ENCODE measurements at regions not wholly inside any gene's neighbourhood (a gene's known extent, or its start where the extent isn't known, plus 50 kb on each side); places are given as distances from the start of the nearest gene placed in this dataset.

GRCh38 chr9:84419031-84419602 lies 78.6 kb upstream of the SLC28A3 start:
- H3K14ac ChIP-seq (ENCODE audit: low read length in 2 of 2), result no peak overlapping the region
- H3K4ac ChIP-seq (ENCODE audit: low read depth in 1 of 2, low read length in 2 of 2), result no peak overlapping the region
- no peak overlapping the region for H3K4me3 ChIP-seq (ENCODE audit: insufficient read depth in 1 of 2, low read depth in 1 of 2, low read length in 2 of 2)
- H3K4me2 ChIP-seq (ENCODE audit: low read length, poor library complexity, severe bottlenecking), result no peak overlapping the region
- no peak overlapping the region for H4K91ac ChIP-seq (ENCODE audit: low read length)
- H2BK15ac ChIP-seq (ENCODE audit: low read depth, poor library complexity, severe bottlenecking), result no peak overlapping the region
- H3K23ac ChIP-seq (ENCODE audit: low read length in 2 of 2), result no peak overlapping the region
- H3K4me1 ChIP-seq (ENCODE audit: control insufficient read depth, insufficient read depth, low read depth, low read length), result no peaks in the 10 kb centered on the region
- no peak overlapping the region for H2AK5ac ChIP-seq (ENCODE audit: low read length, severe bottlenecking)
- H4K8ac ChIP-seq (ENCODE audit: low read length), result no peak overlapping the region
- no CpG with 5 or more reads among the region's 2 CpGs for WGBS
- no peak overlapping the region for H2AFZ ChIP-seq (ENCODE audit: low read depth, low read length)
- H3K9ac ChIP-seq (ENCODE audit: low read length), result no peak overlapping the region
- peaks cover 10% of the 10 kb centered on the region for H3K9me3 ChIP-seq (ENCODE audit: control insufficient read depth, low read length)
- H2BK120ac ChIP-seq (ENCODE audit: low read depth, low read length), result no peak overlapping the region
- H2BK5ac ChIP-seq (ENCODE audit: low read depth, low read length, poor library complexity, severe bottlenecking), result no peak overlapping the region
- peak; percentile 15 for DNase-seq
- H3K18ac ChIP-seq (ENCODE audit: low read depth in 1 of 2, low read length in 2 of 2), result no peak overlapping the region
- peaks cover 0 to 2% of the 10 kb centered on the region in 2 experiments for H3K27me3 ChIP-seq (ENCODE audit: control insufficient read depth in 1 of 2, insufficient read depth in 1 of 2, low read length in 2 of 2)
- no peak overlapping the region for H2BK12ac ChIP-seq (ENCODE audit: low read length in 2 of 2)
- no peaks in the 10 kb centered on the region for H3K36me3 ChIP-seq (ENCODE audit: control insufficient read depth in 1 of 2, insufficient read depth in 2 of 2, low read depth in 1 of 2, low read length in 2 of 2)
- no peak overlapping the region for H3K27ac ChIP-seq (ENCODE audit: low read length, poor library complexity, severe bottlenecking)
- H3K79me1 ChIP-seq (replicated peaks; ENCODE audit: low read length, poor library complexity, severe bottlenecking), result no peaks in the 10 kb centered on the region

- no peak overlapping the region for H3K18ac ChIP-seq (ENCODE audit: low read depth in 1 of 2, low read length in 2 of 2)
- no peak overlapping the region for H3K4me3 ChIP-seq (ENCODE audit: insufficient read depth in 1 of 2, low read depth in 1 of 2, low read length in 2 of 2)
- no peak overlapping the region for H3K27ac ChIP-seq (ENCODE audit: low read length, poor library complexity, severe bottlenecking)
- H3K4me2 ChIP-seq (ENCODE audit: low read length, poor library complexity, severe bottlenecking), result no peak overlapping the region
- no peaks in the 10 kb centered on the region for H3K27me3 ChIP-seq (ENCODE audit: control insufficient read depth in 1 of 2, insufficient read depth in 1 of 2, low read length in 2 of 2)
- H3K23ac ChIP-seq (ENCODE audit: low read length in 2 of 2), result no peak overlapping the region
- no peak overlapping the region for H2AK5ac ChIP-seq (ENCODE audit: low read length, severe bottlenecking)
- H3K9ac ChIP-seq (ENCODE audit: low read length), result no peak overlapping the region
- no peak overlapping the region for H2AFZ ChIP-seq (ENCODE audit: low read depth, low read length)
- no peaks in the 10 kb centered on the region for H3K36me3 ChIP-seq (ENCODE audit: control insufficient read depth in 1 of 2, insufficient read depth in 2 of 2, low read depth in 1 of 2, low read length in 2 of 2)
- no peak overlapping the region for H2BK12ac ChIP-seq (ENCODE audit: low read length in 2 of 2)
- H3K4ac ChIP-seq (ENCODE audit: low read depth in 1 of 2, low read length in 2 of 2), result no peak overlapping the region
- no peak overlapping the region for H2BK15ac ChIP-seq (ENCODE audit: low read depth, poor library complexity, severe bottlenecking)
- H3K9me3 ChIP-seq (ENCODE audit: control insufficient read depth, low read length), result peaks cover 17% of the 10 kb centered on the region
- H4K91ac ChIP-seq (ENCODE audit: low read length), result no peak overlapping the region
- no peak for DNase-seq
- H2BK5ac ChIP-seq (ENCODE audit: low read depth, low read length, poor library complexity, severe bottlenecking), result no peak overlapping the region
- H3K79me1 ChIP-seq (replicated peaks; ENCODE audit: low read length, poor library complexity, severe bottlenecking), result no peaks in the 10 kb centered on the region
- no peak overlapping the region for H3K14ac ChIP-seq (ENCODE audit: low read length in 2 of 2)
- H3K4me1 ChIP-seq (ENCODE audit: control insufficient read depth, insufficient read depth, low read depth, low read length), result no peaks in the 10 kb centered on the region
- H2BK120ac ChIP-seq (ENCODE audit: low read depth, low read length), result no peak overlapping the region
- H4K8ac ChIP-seq (ENCODE audit: low read length), result no peak overlapping the region
- WGBS, result 98% methylated on average over 2 of the region's 2 CpGs
Observed at GRCh38 chr9:84424931-84425330, 84.4 kb upstream of the SLC28A3 start.

- Histone ChIP-seq H2AK5ac (ENCODE audit: low read length, severe bottlenecking) (no peak overlapping the region), H3K14ac (ENCODE audit: low read length in 2 of 2) (no peak overlapping the region), H3K4me1 (ENCODE audit: control insufficient read depth, insufficient read depth, low read depth, low read length) (no peaks in the 10 kb centered on the region), H3K27ac (ENCODE audit: low read length, poor library complexity, severe bottlenecking) (no peak overlapping the region), H3K9ac (ENCODE audit: low read length) (no peak overlapping the region), H2BK12ac (ENCODE audit: low read length in 2 of 2) (no peak overlapping the region), H3K18ac (ENCODE audit: low read depth in 1 of 2, low read length in 2 of 2) (no peak overlapping the region), H3K4ac (ENCODE audit: low read depth in 1 of 2, low read length in 2 of 2) (no peak overlapping the region), H3K9me3 (ENCODE audit: control insufficient read depth, low read length) (no peaks in the 10 kb centered on the region), H4K8ac (ENCODE audit: low read length) (no peak overlapping the region), H3K79me1 (replicated peaks; ENCODE audit: low read length, poor library complexity, severe bottlenecking) (no peaks in the 10 kb centered on the region), H3K36me3 (ENCODE audit: control insufficient read depth in 1 of 2, insufficient read depth in 2 of 2, low read depth in 1 of 2, low read length in 2 of 2) (no peaks in the 10 kb centered on the region), H2AFZ (ENCODE audit: low read depth, low read length) (no peak overlapping the region), H4K91ac (ENCODE audit: low read length) (no peak overlapping the region), H2BK5ac (ENCODE audit: low read depth, low read length, poor library complexity, severe bottlenecking) (no peak overlapping the region), H3K27me3 (ENCODE audit: control insufficient read depth in 1 of 2, insufficient read depth in 1 of 2, low read length in 2 of 2) (no peaks in the 10 kb centered on the region), H2BK120ac (ENCODE audit: low read depth, low read length) (no peak overlapping the region), H3K4me3 (ENCODE audit: insufficient read depth in 1 of 2, low read depth in 1 of 2, low read length in 2 of 2) (no peak overlapping the region), H2BK15ac (ENCODE audit: low read depth, poor library complexity, severe bottlenecking) (no peak overlapping the region), H3K4me2 (ENCODE audit: low read length, poor library complexity, severe bottlenecking) (no peak overlapping the region), H3K23ac (ENCODE audit: low read length in 2 of 2) (no peak overlapping the region)
- no peak for DNase-seq
- 80% methylated on average over 1 of the region's 1 CpG for WGBS
Observed at GRCh38 chr9:84432746-84433145, 92.2 kb upstream of the SLC28A3 start.

- H2BK15ac ChIP-seq (ENCODE audit: low read depth, poor library complexity, severe bottlenecking), result no peak overlapping the region
- peak overlapping the region; percentile 67 for H3K9ac ChIP-seq (ENCODE audit: low read length)
- H3K23ac ChIP-seq (ENCODE audit: low read length in 2 of 2), result no peak overlapping the region
- H3K4me2 ChIP-seq (ENCODE audit: low read length, poor library complexity, severe bottlenecking), result no peak overlapping the region
- H3K27me3 ChIP-seq (ENCODE audit: control insufficient read depth in 1 of 2, insufficient read depth in 1 of 2, low read length in 2 of 2), result no peaks in the 10 kb centered on the region
- 87% methylated on average over 6 of the region's 6 CpGs for WGBS
- no peak for DNase-seq
- no peak overlapping the region for H2BK120ac ChIP-seq (ENCODE audit: low read depth, low read length)
- no peak overlapping the region for H3K4ac ChIP-seq (ENCODE audit: low read depth in 1 of 2, low read length in 2 of 2)
- H2AFZ ChIP-seq (ENCODE audit: low read depth, low read length), result no peak overlapping the region
- H3K79me1 ChIP-seq (replicated peaks; ENCODE audit: low read length, poor library complexity, severe bottlenecking), result no peaks in the 10 kb centered on the region
- H3K4me1 ChIP-seq (ENCODE audit: control insufficient read depth, insufficient read depth, low read depth, low read length), result no peaks in the 10 kb centered on the region
- H4K8ac ChIP-seq (ENCODE audit: low read length), result no peak overlapping the region
- H3K36me3 ChIP-seq (ENCODE audit: control insufficient read depth in 1 of 2, insufficient read depth in 2 of 2, low read depth in 1 of 2, low read length in 2 of 2), result no peaks in the 10 kb centered on the region
- H2AK5ac ChIP-seq (ENCODE audit: low read length, severe bottlenecking), result no peak overlapping the region
- no peak overlapping the region for H3K14ac ChIP-seq (ENCODE audit: low read length in 2 of 2)
- H3K4me3 ChIP-seq (ENCODE audit: insufficient read depth in 1 of 2, low read depth in 1 of 2, low read length in 2 of 2), result peak overlapping the region in 1 of 2 experiments; percentile 53
- no peak overlapping the region for H2BK12ac ChIP-seq (ENCODE audit: low read length in 2 of 2)
- H3K18ac ChIP-seq (ENCODE audit: low read depth in 1 of 2, low read length in 2 of 2), result no peak overlapping the region
- H2BK5ac ChIP-seq (ENCODE audit: low read depth, low read length, poor library complexity, severe bottlenecking), result no peak overlapping the region
- no peak overlapping the region for H4K91ac ChIP-seq (ENCODE audit: low read length)
- H3K9me3 ChIP-seq (ENCODE audit: control insufficient read depth, low read length), result no peaks in the 10 kb centered on the region
- H3K27ac ChIP-seq (ENCODE audit: low read length, poor library complexity, severe bottlenecking), result no peak overlapping the region
Observed at GRCh38 chr9:84435902-84436301, 95.3 kb upstream of the SLC28A3 start.
